ENCODE measurements at regions not wholly inside any gene's neighbourhood (a gene's known extent, or its start where the extent isn't known, plus 50 kb on each side); places are given as distances from the start of the nearest gene placed in this dataset.
A peak's percentile ranks its signal among the peaks of the same experiment; 100 is the strongest.
"Not testable (repeated sequence)": the region's sequence is repeated elsewhere in the genome, so short reads cannot be mapped to it uniquely, and the experiment has no call there.

GRCh38 chr3:110344487-110344886 is 727.1 kb upstream of the NECTIN3 start:
- DNase-seq, result no peak

GRCh38 chr3:110344897-110345767 is 726.5 kb upstream of the NECTIN3 start:
- DNase-seq, result no peak

GRCh38 chr3:110349295-110349694 is 722.3 kb upstream of the NECTIN3 start:
- DNase-seq, result no peak

- no peak for DNase-seq
Observed at GRCh38 chr3:110352841-110353604, 718.6 kb upstream of the NECTIN3 start.

GRCh38 chr3:110362751-110363150 is 708.9 kb upstream of the NECTIN3 start:
- DNase-seq, result no peak

- not testable (repeated sequence) for DNase-seq
Observed at GRCh38 chr3:110367289-110367688, 704.3 kb upstream of the NECTIN3 start.

GRCh38 chr3:110375751-110376518 is 695.7 kb upstream of the NECTIN3 start:
- DNase-seq, result no peak

- DNase-seq, result no peak
Observed at GRCh38 chr3:110378481-110378880, 693.1 kb upstream of the NECTIN3 start.

- peak; percentile 10 for DNase-seq
Observed at GRCh38 chr3:110381992-110382391, 689.6 kb upstream of the NECTIN3 start.

GRCh38 chr3:110383356-110383755 is 688.3 kb upstream of the NECTIN3 start:
- DNase-seq, result no peak

- no peak for DNase-seq
Observed at GRCh38 chr3:110384601-110385000, 687.0 kb upstream of the NECTIN3 start.

GRCh38 chr3:110389005-110389404 is 682.6 kb upstream of the NECTIN3 start:
- no peak for DNase-seq

GRCh38 chr3:110390372-110390771 is 681.2 kb upstream of the NECTIN3 start:
- DNase-seq, result no peak

GRCh38 chr3:110391042-110391441 is 680.6 kb upstream of the NECTIN3 start:
- DNase-seq, result no peak

- no peak for DNase-seq
Observed at GRCh38 chr3:110391640-110392395, 679.8 kb upstream of the NECTIN3 start.

- no peak for DNase-seq
Observed at GRCh38 chr3:110393941-110394340, 677.7 kb upstream of the NECTIN3 start.

- no peak for DNase-seq
Observed at GRCh38 chr3:110397115-110397514, 674.5 kb upstream of the NECTIN3 start.

GRCh38 chr3:110400315-110400714 is 671.3 kb upstream of the NECTIN3 start:
- no peak for DNase-seq

GRCh38 chr3:110405830-110406585 is 665.6 kb upstream of the NECTIN3 start:
- no peak for DNase-seq

- no peak for DNase-seq
Observed at GRCh38 chr3:110413266-110413665, 658.4 kb upstream of the NECTIN3 start.
